Hematopoietic multipotent progenitor cell (in vitro differentiated cells): ENCODE measurements at regions not wholly inside any gene's neighbourhood (a gene's known extent, or its start where the extent isn't known, plus 50 kb on each side); places are given as distances from the start of the nearest gene placed in this dataset.
"Not testable (repeated sequence)": the region's sequence is repeated elsewhere in the genome, so short reads cannot be mapped to it uniquely, and the experiment has no call there.

ENCODE experiments used
- DNase-seq, 3 donors: peaks; one replicate each; pipeline ENCODE4 v3.0.0-alpha.2; 2011 to 2015; ENCODE audit warnings: low read depth in 2 of 3, low spot score in 2 of 3

GRCh38 chr12:59407799-59408198 lies 188.0 kb upstream of the SLC16A7 start:
- DNase-seq: no peak

GRCh38 chr12:59405992-59406391 lies 189.8 kb upstream of the SLC16A7 start:
- no peak for DNase-seq

- no peak for DNase-seq
Observed at GRCh38 chr12:59404109-59404650, 191.6 kb upstream of the SLC16A7 start.

- peak; percentile 13 to 75 (median 44) for DNase-seq
Observed at GRCh38 chr12:59403259-59403932, 192.4 kb upstream of the SLC16A7 start.

DNA sequence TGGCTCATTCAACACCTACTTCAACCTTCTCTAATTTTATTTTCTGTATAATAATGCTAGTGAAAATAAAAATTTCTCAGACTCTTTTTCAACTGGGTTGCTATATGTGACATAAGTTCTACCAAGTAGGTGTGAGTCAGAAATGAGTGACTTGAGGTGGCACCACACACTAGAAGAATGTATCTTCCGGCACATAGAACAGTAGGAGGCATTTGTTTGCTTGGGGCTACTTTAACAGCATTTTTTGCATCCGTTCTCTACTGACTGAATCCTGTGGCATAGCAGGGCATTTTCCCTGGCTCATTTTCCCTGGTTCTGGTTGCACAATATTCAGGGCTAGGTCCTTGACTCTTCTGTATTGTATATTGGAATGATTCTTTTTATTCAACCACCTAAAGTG lies 194.0 kb upstream of the SLC16A7 start:
- DNase-seq: no peak

DNA sequence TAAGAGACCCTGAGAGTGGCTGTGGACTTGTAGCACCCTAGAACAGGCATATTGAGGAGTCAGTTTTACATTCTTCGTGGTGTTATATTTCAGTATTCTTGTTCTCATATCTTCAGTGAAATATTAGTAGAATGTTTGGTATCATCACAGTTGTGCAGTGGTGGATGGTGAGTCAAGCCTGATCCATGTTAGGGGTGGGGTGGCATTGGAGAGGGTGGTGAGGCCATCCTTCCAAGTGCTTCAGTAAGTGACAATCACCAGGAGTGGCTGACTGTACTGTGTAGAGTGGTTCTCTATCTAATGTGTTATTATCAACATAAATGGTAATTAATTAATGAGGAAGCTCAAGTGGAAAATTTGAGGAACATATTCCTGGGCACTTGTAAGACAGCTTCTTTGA lies 197.7 kb upstream of the SLC16A7 start:
- DNase-seq: no peak

- no peak for DNase-seq
Observed at GRCh38 chr12:59396919-59397318, 198.9 kb upstream of the SLC16A7 start.

- no peak for DNase-seq
Observed at GRCh38 chr12:59396519-59396918, 199.3 kb upstream of the SLC16A7 start.

DNA sequence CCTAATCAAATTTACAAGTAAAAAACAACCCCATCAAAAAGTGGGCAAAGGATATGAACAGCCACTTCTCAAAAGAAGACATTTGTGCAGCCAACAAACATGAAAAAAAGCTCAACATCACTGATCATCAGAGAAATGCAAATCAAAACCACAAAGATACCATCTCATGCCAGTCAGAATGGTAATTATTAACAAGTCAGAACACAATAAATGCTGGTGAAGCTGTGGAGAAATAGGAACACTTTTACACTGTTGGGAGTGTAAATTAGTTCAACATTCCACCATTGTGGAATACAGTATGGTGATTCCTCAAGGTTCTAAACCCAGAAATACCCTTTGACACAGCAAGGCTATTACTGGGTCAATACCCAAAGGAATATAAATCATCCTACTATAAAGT lies 200.5 kb upstream of the SLC16A7 start:
- DNase-seq: not testable (repeated sequence)

DNA sequence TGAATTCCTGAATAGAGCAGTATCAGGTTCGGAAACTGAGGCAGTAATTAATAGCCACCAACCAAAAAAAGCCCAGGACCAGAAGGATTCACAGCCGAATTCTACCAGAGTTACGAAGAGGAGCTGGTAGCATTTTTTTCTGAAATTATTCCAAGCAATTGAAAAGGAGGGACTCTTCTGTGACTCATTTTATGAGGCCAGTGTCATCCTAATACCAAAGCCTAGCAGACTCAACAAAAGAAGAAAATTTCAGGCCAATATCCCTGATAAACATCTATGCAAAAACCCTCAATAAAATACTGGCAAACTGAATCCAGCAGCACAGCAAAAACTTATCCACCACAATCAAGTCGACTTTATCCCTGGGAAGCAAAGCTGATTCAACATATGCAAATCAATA lies 202.3 kb upstream of the SLC16A7 start:
- DNase-seq: no peak

- DNase-seq: no peak
Observed at GRCh38 chr12:59389968-59390576, 205.8 kb upstream of the SLC16A7 start.

DNA sequence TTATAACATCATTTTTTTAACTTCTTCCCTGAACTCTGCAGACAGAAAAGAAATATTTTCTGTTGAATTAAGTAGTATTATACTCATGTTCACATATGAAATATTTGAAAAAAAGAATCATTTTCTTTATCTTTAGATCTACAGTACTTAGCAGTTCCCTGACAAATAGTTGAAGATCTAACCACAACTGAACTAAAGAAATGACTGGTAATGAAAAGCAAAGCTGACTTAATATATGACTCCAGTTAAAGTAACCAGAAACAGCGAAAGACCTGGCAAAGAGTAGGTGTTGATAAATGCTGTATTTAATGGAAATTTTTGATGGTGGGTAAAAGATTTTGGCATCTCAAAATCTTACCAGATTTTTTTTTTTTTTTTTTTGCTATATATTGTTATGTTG lies 207.1 kb upstream of the SLC16A7 start:
- DNase-seq: no peak

- no peak for DNase-seq
Observed at GRCh38 chr12:59388176-59388575, 207.7 kb upstream of the SLC16A7 start.

DNA sequence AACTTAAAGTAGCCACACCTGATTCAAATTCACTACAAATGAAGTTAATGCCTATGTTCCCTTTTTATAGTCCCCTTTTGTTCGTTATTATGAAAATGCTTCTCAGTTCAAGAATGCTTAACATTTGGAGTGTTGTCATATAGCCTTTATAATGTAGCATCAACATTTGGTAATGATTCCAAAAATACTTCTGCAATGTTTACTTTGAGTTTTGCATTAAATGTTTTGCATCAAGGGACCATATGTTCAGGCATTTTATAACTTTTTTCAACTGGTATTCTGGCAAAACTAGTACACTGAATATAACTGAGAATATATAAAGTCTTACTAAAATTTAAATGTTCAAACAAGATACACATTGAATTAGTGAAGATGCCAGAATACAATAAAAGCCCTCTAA lies 209.6 kb upstream of the SLC16A7 start:
- DNase-seq: no peak

- no peak for DNase-seq
Observed at GRCh38 chr12:59383079-59383822, 212.6 kb upstream of the SLC16A7 start.

- no peak for DNase-seq
Observed at GRCh38 chr12:59382282-59383078, 213.3 kb upstream of the SLC16A7 start.

- DNase-seq: no peak
Observed at GRCh38 chr12:59381106-59381505, 214.7 kb upstream of the SLC16A7 start.

DNA sequence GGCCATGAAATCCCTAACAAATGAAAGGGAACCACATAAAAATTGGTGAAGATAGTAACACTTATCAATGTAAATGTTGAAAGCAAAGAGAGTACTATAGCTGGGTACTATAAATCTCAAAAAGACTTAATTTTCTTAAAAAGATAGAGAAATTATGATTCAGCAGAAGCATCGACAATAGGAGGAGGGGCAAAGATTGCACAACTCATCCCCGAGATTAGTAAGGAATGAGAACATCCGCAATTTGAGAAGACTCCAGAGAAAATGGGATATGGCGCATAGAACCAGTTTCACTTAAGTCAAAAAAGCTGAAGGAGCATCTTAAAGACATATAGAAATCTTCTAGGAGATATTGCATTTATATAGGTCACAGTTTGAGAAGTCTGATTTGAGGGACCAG lies 220.2 kb upstream of the SLC16A7 start:
- no peak for DNase-seq

- DNase-seq: no peak
Observed at GRCh38 chr12:59374783-59375182, 221.0 kb upstream of the SLC16A7 start.

DNA sequence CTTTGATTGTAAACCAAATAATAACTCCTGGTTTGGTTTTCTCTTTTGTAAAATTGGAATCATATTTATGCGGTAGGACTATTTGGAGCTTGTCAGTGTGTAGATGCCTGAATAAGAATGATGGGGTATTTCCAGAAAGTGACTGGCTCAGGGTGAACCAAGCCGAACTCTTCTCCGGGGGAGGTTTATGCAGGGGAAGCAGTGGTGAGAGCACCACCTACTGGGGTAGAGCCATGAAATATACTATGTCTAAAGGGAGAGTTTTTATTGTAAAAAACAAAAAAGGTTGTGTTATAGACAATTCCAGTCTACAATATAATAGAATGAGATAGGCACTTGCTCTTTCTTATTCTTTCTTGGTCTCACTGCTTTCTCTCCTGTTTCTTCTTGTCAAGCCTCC lies 222.9 kb upstream of the SLC16A7 start:
- DNase-seq: peak in 2 of 3 donors; percentile 0

DNA sequence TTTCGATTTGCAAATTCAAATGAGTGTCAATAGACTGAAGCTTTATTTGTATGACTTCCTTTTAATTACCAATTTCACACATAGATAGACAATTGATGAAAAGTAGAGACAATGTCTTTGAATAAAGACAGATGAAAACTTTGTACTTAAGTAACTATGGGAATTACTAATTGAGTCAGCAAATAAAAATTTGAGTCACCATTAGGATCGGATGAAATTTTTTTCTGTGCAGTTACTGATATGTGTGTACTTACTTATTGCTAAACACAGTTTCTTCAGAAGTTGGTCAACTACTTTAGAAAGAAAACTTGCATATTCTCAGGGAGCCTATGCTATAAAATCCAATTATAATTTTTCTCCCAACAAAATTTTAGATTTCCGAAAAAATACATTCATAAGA lies 224.9 kb upstream of the SLC16A7 start:
- DNase-seq: no peak
